ENCODE measurements at regions not wholly inside any gene's neighbourhood (a gene's known extent, or its start where the extent isn't known, plus 50 kb on each side); places are given as distances from the start of the nearest gene placed in this dataset.

DNA sequence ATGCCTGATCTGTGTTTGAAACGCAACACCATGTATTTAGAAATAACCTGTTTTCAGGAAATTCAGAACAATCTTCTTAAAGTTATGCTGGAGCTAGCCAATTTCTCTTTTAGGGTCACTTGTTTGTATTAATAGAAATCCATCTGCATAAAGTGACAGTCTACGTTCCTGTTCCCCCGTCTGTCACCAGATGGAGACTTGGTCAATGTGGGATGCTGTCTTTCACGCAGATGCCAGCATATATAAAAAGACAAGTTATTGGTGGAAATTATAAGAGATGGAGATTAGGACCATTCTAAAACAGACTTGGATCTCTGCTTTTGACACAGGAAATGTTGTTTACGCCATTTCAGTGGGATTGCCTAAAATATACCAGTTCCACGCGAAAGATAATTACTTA lies 162.5 kb upstream of the STMND1 start:
- H3K79me2 ChIP-seq (ENCODE audit: insufficient read depth), result no peaks in the 10 kb centered on the region
- ChIA-PET CTCF (interaction anchor here (1.2 kb wide), 1 partner anchor 26 kb away, joined by 3 read pairs; no protein-coding TSS in a partner anchor), POLR2A (no interaction called here)

More for the DNA sequence above, 162.5 kb upstream of the STMND1 start:
- Histone ChIP-seq H3K4me3 (ENCODE audit: low read depth in 2 of 2, low read length in 1 of 2) (no peak overlapping the region), H2AFZ (ENCODE audit: low read depth) (no peak overlapping the region), H3K36me3 (replicated peaks in 1 of 2; ENCODE audit: control insufficient read depth in 1 of 2, insufficient read depth in 2 of 2, low read length in 1 of 2) (no peaks in the 10 kb centered on the region), H3K27me3 (ENCODE audit: insufficient read depth) (no peaks in the 10 kb centered on the region), H3K27ac (ENCODE audit: low read depth in 2 of 2, low read length in 1 of 2) (no peak overlapping the region), H4K20me1 (ENCODE audit: insufficient read depth) (no peaks in the 10 kb centered on the region), H3K9ac (no peak overlapping the region), H3K9me3 (no peaks in the 10 kb centered on the region), H3K4me2 (no peak overlapping the region), H3F3A (replicated peaks; ENCODE audit: insufficient read depth) (no peaks in the 10 kb centered on the region), H3K4me1 (ENCODE audit: control insufficient read depth in 1 of 2, insufficient read depth in 2 of 2, low read depth in 1 of 2, low read length in 1 of 2) (no peaks in the 10 kb centered on the region; a peak in 1 of 4 replicates), H3K9me2 (no peaks in the 10 kb centered on the region)
- no peak for DNase-seq
- TF ChIP-seq TAF1 (IDR thresholded peaks at IDR 0.05; ENCODE audit: borderline replicate concordance, low read depth, low read length) (no peak), RAD21 (IDR thresholded peaks at IDR 0.05; ENCODE audit: low read length) (no peak), NRF1 (IDR thresholded peaks at IDR 0.05; ENCODE audit: low read depth, low read length) (no peak), EP300 (IDR thresholded peaks at IDR 0.05; ENCODE audit: borderline replicate concordance in 1 of 2, low read depth in 1 of 2, low read length in 1 of 2) (no peak), GABPA (IDR thresholded peaks at IDR 0.05; ENCODE audit: low read depth) (no peak), NFIC (IDR thresholded peaks at IDR 0.05; ENCODE audit: borderline replicate concordance) (no peak), JUND (IDR thresholded peaks at IDR 0.05) (no peak), FOXM1 (IDR thresholded peaks at IDR 0.05; ENCODE audit: low read depth) (no peak), RFX5 (IDR thresholded peaks at IDR 0.05; ENCODE audit: low read length) (no peak), RCOR1 (IDR thresholded peaks at IDR 0.05; ENCODE audit: low read length) (no peak), SIN3A (IDR thresholded peaks at IDR 0.05; ENCODE audit: borderline replicate concordance, low read depth, low read length) (no peak), ELF1 (IDR thresholded peaks at IDR 0.05) (no peak), FOXJ3 (CRISPR knock-in tag; IDR thresholded peaks at IDR 0.05) (no peak), FOSL2 (IDR thresholded peaks at IDR 0.05; ENCODE audit: borderline replicate concordance, low read depth) (no peak), SMC3 (IDR thresholded peaks at IDR 0.05; ENCODE audit: low read depth, low read length) (no peak), EZH2phosphoT487 (IDR thresholded peaks at IDR 0.05; ENCODE audit: borderline replicate concordance, low read depth) (no peak), TCF12 (IDR thresholded peaks at IDR 0.05) (no peak)
- TF ChIP-seq, protein P1, sequence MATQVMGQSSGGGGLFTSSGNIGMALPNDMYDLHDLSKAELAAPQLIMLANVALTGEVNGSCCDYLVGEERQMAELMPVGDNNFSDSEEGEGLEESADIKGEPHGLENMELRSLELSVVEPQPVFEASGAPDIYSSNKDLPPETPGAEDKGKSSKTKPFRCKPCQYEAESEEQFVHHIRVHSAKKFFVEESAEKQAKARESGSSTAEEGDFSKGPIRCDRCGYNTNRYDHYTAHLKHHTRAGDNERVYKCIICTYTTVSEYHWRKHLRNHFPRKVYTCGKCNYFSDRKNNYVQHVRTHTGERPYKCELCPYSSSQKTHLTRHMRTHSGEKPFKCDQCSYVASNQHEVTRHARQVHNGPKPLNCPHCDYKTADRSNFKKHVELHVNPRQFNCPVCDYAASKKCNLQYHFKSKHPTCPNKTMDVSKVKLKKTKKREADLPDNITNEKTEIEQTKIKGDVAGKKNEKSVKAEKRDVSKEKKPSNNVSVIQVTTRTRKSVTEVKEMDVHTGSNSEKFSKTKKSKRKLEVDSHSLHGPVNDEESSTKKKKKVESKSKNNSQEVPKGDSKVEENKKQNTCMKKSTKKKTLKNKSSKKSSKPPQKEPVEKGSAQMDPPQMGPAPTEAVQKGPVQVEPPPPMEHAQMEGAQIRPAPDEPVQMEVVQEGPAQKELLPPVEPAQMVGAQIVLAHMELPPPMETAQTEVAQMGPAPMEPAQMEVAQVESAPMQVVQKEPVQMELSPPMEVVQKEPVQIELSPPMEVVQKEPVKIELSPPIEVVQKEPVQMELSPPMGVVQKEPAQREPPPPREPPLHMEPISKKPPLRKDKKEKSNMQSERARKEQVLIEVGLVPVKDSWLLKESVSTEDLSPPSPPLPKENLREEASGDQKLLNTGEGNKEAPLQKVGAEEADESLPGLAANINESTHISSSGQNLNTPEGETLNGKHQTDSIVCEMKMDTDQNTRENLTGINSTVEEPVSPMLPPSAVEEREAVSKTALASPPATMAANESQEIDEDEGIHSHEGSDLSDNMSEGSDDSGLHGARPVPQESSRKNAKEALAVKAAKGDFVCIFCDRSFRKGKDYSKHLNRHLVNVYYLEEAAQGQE (IDR thresholded peaks at IDR 0.05; ENCODE audit: low read depth, low read length), result no peak
- TF ChIP-seq, protein P2, sequence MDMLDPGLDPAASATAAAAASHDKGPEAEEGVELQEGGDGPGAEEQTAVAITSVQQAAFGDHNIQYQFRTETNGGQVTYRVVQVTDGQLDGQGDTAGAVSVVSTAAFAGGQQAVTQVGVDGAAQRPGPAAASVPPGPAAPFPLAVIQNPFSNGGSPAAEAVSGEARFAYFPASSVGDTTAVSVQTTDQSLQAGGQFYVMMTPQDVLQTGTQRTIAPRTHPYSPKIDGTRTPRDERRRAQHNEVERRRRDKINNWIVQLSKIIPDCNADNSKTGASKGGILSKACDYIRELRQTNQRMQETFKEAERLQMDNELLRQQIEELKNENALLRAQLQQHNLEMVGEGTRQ (IDR thresholded peaks at IDR 0.05; ENCODE audit: borderline replicate concordance, low read depth, low read length), result no peak
- TF ChIP-seq, protein P3, sequence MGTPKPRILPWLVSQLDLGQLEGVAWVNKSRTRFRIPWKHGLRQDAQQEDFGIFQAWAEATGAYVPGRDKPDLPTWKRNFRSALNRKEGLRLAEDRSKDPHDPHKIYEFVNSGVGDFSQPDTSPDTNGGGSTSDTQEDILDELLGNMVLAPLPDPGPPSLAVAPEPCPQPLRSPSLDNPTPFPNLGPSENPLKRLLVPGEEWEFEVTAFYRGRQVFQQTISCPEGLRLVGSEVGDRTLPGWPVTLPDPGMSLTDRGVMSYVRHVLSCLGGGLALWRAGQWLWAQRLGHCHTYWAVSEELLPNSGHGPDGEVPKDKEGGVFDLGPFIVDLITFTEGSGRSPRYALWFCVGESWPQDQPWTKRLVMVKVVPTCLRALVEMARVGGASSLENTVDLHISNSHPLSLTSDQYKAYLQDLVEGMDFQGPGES (IDR thresholded peaks at IDR 0.05; ENCODE audit: low read depth, low read length), result no peak
- 94% methylated on average over 7 of the region's 7 CpGs for WGBS (ENCODE audit: low lambda C conversion rate)
